Ishikawa (cell line): ENCODE measurements at regions not wholly inside any gene's neighbourhood (a gene's known extent, or its start where the extent isn't known, plus 50 kb on each side); places are given as distances from the start of the nearest gene placed in this dataset.

ENCODE experiments used
- CEBPB ChIP-seq: IDR thresholded peaks from 2 replicates; pipeline ENCODE4 v1.6.1; 2012
- CREB1 ChIP-seq: IDR thresholded peaks from 2 replicates; pipeline ENCODE4 v1.6.1; 2012; ENCODE audit warnings: low read depth
- EGR1 ChIP-seq: IDR thresholded peaks from 2 replicates; pipeline ENCODE4 v1.6.1; 2012
- EP300 ChIP-seq: IDR thresholded peaks from 2 replicates; pipeline ENCODE4 v1.6.1; 2012; ENCODE audit warnings: borderline replicate concordance
- FOXM1 ChIP-seq: IDR thresholded peaks from 2 replicates; pipeline ENCODE4 v1.6.1; 2012; ENCODE audit warnings: low read depth, borderline replicate concordance
- MAX ChIP-seq: IDR thresholded peaks from 2 replicates; pipeline ENCODE4 v1.6.1; 2012
- NFIC ChIP-seq: IDR thresholded peaks from 2 replicates; pipeline ENCODE4 v1.6.1; 2012
- RAD21 ChIP-seq: IDR thresholded peaks from 2 replicates; pipeline ENCODE4 v1.6.1; 2012; ENCODE audit warnings: low read depth
- REST ChIP-seq: IDR thresholded peaks from 2 replicates; pipeline ENCODE4 v1.6.1; 2012; ENCODE audit warnings: low read depth, mild to moderate bottlenecking
- TAF1 ChIP-seq: IDR thresholded peaks from 2 replicates; pipeline ENCODE4 v1.6.1; 2012; ENCODE audit warnings: low read depth, mild to moderate bottlenecking
- TCF12 ChIP-seq: IDR thresholded peaks from 2 replicates; pipeline ENCODE4 v1.6.1; 2012; ENCODE audit warnings: low read depth
- TEAD4 ChIP-seq: IDR thresholded peaks from 2 replicates; pipeline ENCODE4 v1.6.1; 2012
- USF1 ChIP-seq: IDR thresholded peaks from 2 replicates; pipeline ENCODE4 v1.6.1; 2012
- YY1 ChIP-seq: IDR thresholded peaks from 2 replicates; pipeline ENCODE4 v1.6.1; 2012; ENCODE audit warnings: low read depth
- ZBTB7A ChIP-seq: IDR thresholded peaks from 2 replicates; pipeline ENCODE4 v1.6.1; 2012; ENCODE audit warnings: low read depth

GRCh38 chr5:61275841-61276240 lies 56.2 kb upstream of the ZSWIM6 start:
- TF ChIP-seq RAD21 (no peak), TEAD4 (no peak), EGR1 (no peak), NFIC (no peak), FOXM1 (no peak)

GRCh38 chr5:61277190-61277589 lies 54.9 kb upstream of the ZSWIM6 start:
- no peak for TF ChIP-seq EGR1
- TF ChIP-seq REST, result no peak
- TF ChIP-seq CREB1, result no peak
- no peak for TF ChIP-seq TEAD4
- no peak for TF ChIP-seq USF1
- TF ChIP-seq EP300, result no peak
- no peak for TF ChIP-seq RAD21
- TF ChIP-seq YY1, result no peak

GRCh38 chr5:61277781-61278180 lies 54.3 kb upstream of the ZSWIM6 start:
- TF ChIP-seq TAF1 (no peak), CREB1 (no peak), USF1 (no peak), EGR1 (no peak), NFIC (no peak), ZBTB7A (no peak), FOXM1 (no peak), TCF12 (no peak), YY1 (no peak), CEBPB (no peak), RAD21 (no peak), MAX (no peak), TEAD4 (no peak), EP300 (no peak), REST (no peak)

GRCh38 chr5:61279725-61280124 lies 52.3 kb upstream of the ZSWIM6 start:
- TF ChIP-seq CREB1 (no peak), TEAD4 (peak; percentile 76), TAF1 (no peak), CEBPB (no peak)

GRCh38 chr5:61280205-61280604 lies 51.9 kb upstream of the ZSWIM6 start:
- TF ChIP-seq USF1 (no peak), FOXM1 (peak; percentile 51; the same call in 1 of the 2 replicates), ZBTB7A (no peak), TCF12 (peak; percentile 56), TAF1 (no peak), CEBPB (no peak), CREB1 (no peak), EGR1 (no peak), TEAD4 (peak; percentile 49), EP300 (peak; percentile 71), REST (no peak), NFIC (peak; percentile 94), MAX (no peak), RAD21 (no peak), YY1 (no peak)
